PFSK-1 (cell line): ENCODE measurements at regions not wholly inside any gene's neighbourhood (a gene's known extent, or its start where the extent isn't known, plus 50 kb on each side); places are given as distances from the start of the nearest gene placed in this dataset.

Experiments used
- POLR2AphosphoS5 ChIP-seq: IDR thresholded peaks from 2 replicates; pipeline ENCODE4 v1.6.1; 2012; ENCODE audit warnings: low read depth, mild to moderate bottlenecking, control low read depth, low read length, moderate library complexity
- REST ChIP-seq, 2 experiments: IDR thresholded peaks; 2 replicates each; pipeline versions ENCODE4 v1.6.1 to v1.8.0; 2011 to 2012; ENCODE audit warnings: low read depth in 2 of 2, low read length in 2 of 2, control low read depth in 1 of 2, inconsistent platforms in 1 of 2, mild to moderate bottlenecking in 1 of 2, moderate library complexity in 1 of 2; ENCODE audit not compliant: insufficient read depth in 1 of 2
- SIN3A ChIP-seq: IDR thresholded peaks from 2 replicates; pipeline ENCODE4 v1.6.1; 2012; ENCODE audit warnings: mild to moderate bottlenecking, low read length, moderate library complexity, borderline replicate concordance; ENCODE audit not compliant: insufficient read depth

GRCh38 chr2:118375907-118376485 lies 287.7 kb downstream of the INSIG2 start:
- TF ChIP-seq POLR2AphosphoS5 (no peak), SIN3A (no peak), REST (IDR thresholded peaks at IDR 0.05; ENCODE audit: insufficient read depth in 1 of 2, low read depth in 2 of 2, low read length in 2 of 2) (no peak)
